CD4-positive, alpha-beta T cell treated with Interferon gamma for 1 hour (primary cell): ENCODE measurements at regions not wholly inside any gene's neighbourhood (a gene's known extent, or its start where the extent isn't known, plus 50 kb on each side); places are given as distances from the start of the nearest gene placed in this dataset.
"Not testable (repeated sequence)": the region's sequence is repeated elsewhere in the genome, so short reads cannot be mapped to it uniquely, and the experiment has no call there.

Source experiments
- DNase-seq: peaks from one replicate; pipeline ENCODE4 v3.0.0-alpha.2; 2020

GRCh38 chr13:24931450-24932251, 164.3 kb upstream of the PABPC3 start:
- DNase-seq = no peak

- DNase-seq = not testable (repeated sequence)
Observed at GRCh38 chr13:24933106-24934023, 162.6 kb upstream of the PABPC3 start.

GRCh38 chr13:24934024-24934385, 161.9 kb upstream of the PABPC3 start:
- not testable (repeated sequence) for DNase-seq

GRCh38 chr13:24938966-24939365, 157.0 kb upstream of the PABPC3 start:
- DNase-seq = no peak

- DNase-seq = not testable (repeated sequence)
Observed at GRCh38 chr13:24941023-24941713, 154.8 kb upstream of the PABPC3 start.

GRCh38 chr13:24943136-24943535, 152.8 kb upstream of the PABPC3 start:
- no peak for DNase-seq

DNA sequence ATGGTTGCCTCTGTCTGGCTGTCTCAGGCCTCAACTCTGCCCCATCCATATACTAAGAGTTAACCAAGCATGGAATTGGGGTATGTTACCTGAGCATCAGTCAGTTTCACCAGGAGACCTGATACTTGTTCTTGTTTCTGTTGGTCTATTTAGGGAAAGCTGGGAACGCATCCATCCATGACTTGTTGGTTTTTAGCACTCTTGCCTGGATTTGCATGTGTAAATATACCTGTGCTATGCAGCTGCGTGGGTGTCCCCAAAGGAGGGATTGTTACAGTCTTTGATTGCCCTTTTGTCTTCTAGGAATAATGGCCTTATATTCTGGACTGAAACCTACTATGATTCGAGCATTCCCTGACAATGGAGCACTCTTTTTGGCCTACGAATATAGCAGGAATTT, 151.9 kb upstream of the PABPC3 start:
- not testable (repeated sequence) for DNase-seq

DNA sequence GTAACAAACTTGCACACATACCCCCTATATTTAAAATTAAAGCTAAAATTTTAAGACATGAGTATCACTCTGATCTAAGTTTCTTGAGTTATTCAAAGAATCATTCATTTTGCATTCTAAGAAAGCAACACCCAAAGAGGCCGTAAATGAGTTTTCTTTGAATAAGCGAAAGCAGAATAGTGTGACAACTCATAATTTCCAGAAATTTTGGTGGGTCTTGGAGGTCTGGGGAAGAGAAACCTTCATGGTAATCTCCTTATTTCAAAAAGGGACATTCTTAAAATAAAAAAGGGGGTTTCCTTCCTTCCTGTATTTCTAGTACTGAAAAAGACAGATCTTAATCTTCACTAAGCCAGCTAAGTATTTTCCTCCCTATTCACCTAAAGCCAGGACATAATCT, 147.0 kb upstream of the PABPC3 start:
- DNase-seq = not testable (repeated sequence)

GRCh38 chr13:24950611-24951010, 145.3 kb upstream of the PABPC3 start:
- not testable (repeated sequence) for DNase-seq

DNA sequence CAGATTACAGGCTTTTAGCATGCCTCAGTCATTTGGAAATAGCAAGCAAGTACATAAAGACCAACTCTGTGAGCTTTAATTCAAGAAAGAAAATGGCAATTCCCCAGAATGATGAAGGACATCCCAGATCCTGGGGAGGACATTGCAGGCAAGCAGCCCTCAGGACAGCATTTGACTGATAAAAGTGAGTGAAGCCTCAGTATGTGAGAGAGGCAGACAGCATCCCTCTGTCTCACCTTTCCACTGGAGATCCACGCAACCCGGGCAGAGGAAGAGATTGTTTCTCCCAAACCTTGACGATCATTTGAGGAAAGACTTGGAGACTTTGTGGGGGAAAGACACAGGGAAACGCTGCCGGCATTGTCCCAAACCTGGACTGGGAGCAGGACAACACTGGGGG, 128.0 kb upstream of the PABPC3 start:
- DNase-seq = not testable (repeated sequence)

DNA sequence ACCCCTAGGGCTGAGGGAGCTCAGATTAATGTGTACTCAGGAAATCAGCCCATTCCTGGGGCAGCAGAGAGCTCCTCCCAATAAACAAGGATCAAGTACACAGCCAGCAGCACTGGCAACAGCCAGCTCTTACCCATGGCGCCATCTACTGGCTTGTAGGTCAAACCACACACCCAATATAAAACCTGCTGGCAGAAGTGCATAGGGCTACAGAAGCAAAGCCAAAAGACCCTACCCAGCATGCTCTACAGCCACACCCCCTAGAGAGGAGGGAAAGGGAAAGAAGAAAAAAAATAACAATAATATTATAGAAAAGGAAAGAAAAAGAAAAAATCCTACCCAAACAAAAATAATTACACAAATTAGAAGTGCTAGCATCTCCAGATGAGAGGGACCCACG, 127.5 kb upstream of the PABPC3 start:
- DNase-seq = not testable (repeated sequence)

- DNase-seq = not testable (repeated sequence)
Observed at GRCh38 chr13:24973102-24973501, 122.8 kb upstream of the PABPC3 start.

- not testable (repeated sequence) for DNase-seq
Observed at GRCh38 chr13:24981181-24981803, 114.6 kb upstream of the PABPC3 start.

GRCh38 chr13:24982333-24982999, 113.5 kb upstream of the PABPC3 start:
- no peak for DNase-seq

GRCh38 chr13:24983094-24983493, 112.8 kb upstream of the PABPC3 start:
- DNase-seq = no peak

GRCh38 chr13:24984134-24984533, 111.8 kb upstream of the PABPC3 start:
- no peak for DNase-seq

DNA sequence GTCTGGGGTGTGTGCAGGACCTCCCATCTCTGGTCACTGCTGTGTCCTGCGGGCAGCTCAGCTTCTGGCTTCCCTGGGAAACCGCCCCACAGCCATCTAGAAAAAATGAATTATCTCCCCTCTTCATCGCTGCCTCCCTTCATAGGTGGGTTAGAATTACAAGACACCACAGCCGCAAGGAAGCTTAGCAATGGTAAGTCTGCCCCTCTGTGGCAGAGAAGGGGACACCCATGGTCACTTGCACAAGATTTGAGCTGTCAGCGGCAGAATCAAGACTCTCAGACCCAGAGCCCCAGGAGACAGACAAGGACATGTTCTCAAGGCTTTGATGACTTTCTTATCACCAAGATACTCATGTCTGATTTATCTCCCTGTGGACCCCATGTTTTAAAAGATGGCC, 110.8 kb upstream of the PABPC3 start:
- no peak for DNase-seq

- DNase-seq = no peak
Observed at GRCh38 chr13:24985896-24986295, 110.0 kb upstream of the PABPC3 start.

- DNase-seq = no peak
Observed at GRCh38 chr13:24986826-24987225, 109.1 kb upstream of the PABPC3 start.

- not testable (repeated sequence) for DNase-seq
Observed at GRCh38 chr13:24989959-24990358, 106.0 kb upstream of the PABPC3 start.

DNA sequence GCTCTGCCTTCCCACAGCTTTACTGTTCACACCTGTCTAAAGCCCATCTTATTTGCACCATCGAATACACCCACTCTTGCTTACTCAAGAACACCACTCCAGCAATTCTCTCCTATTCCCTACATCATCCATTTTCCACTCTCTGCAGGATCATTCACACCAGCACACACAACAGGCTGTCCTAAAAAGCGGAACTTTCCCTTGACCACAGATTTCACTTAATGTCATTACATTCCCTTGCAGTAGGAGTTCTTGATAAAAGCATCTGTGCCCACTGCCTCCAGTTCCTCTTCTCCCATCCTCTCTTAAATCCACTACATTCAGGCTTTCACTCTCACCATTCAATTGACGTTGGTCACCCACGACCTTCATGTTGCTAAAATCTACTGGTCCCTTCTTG, 103.0 kb upstream of the PABPC3 start:
- DNase-seq = not testable (repeated sequence)

DNA sequence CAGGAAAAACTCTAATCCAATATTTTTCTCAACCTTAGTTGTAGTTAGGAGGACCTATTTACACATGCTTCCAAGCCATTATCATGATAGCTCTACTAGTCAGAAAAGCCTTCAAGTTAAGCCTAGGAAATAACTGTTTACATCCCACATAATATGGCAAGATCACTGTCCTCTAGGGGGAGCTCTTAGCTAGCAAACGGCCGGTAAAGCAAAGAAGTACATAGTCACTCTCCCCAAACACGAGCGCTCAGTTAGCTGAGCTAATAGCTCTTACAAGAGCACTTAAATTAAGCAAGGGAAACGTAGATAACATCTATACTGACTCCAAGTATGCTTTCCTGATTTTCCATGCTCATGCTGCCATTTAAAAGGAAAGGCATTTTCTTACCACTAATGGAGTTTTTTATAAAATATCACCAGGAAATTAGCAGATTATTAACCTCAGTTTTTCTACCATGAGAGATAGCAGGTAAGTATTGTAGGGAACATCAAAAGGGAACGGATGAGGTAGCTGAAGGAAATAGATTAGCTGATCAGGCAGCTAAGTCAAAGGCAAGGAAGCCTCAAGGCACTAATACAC, 100.6 kb upstream of the PABPC3 start:
- peak; percentile 44 for DNase-seq
